Stimulated activated naive B cell treated with anti-CD40 and anti-IgM and Interleukin-4, amounts not matched to agents 10 μg/mL and 1 μg/mL and 100 μg/mL, for 72 hours (primary cell): ENCODE measurements at regions not wholly inside any gene's neighbourhood (a gene's known extent, or its start where the extent isn't known, plus 50 kb on each side); places are given as distances from the start of the nearest gene placed in this dataset.

Experiments
- ATAC-seq, 2 donors: fragments of 150-1000 bp; cut with Tn5 transposase; replicated peaks; 2 replicates each; pipeline ENCODE4 v1.10.0; 2021; ENCODE audit warnings: moderate library complexity in 1 of 2
- DNase-seq: peaks from one replicate; pipeline ENCODE4 v3.0.0; 2021
- H3K27ac Mint-ChIP-seq: one replicate; pipeline ENCODE4 v1.8.0; 2022; ENCODE audit warnings: mild to moderate bottlenecking, mixed read lengths
- H3K27me3 Mint-ChIP-seq, 2 donors: one replicate each; pipeline ENCODE4 v1.8.0; 2022; ENCODE audit warnings: mixed read lengths in 2 of 2
- H3K36me3 Mint-ChIP-seq, 2 donors: one replicate each; pipeline ENCODE4 v1.8.0; 2022; ENCODE audit warnings: mixed read lengths in 2 of 2, mild to moderate bottlenecking in 1 of 2
- H3K4me1 Mint-ChIP-seq, 2 donors: one replicate each; pipeline ENCODE4 v1.8.0; 2022; ENCODE audit warnings: mixed read lengths in 2 of 2, mild to moderate bottlenecking in 1 of 2
- H3K4me3 Mint-ChIP-seq, 2 donors: one replicate each; pipeline ENCODE4 v1.8.0; 2022; ENCODE audit warnings: mild to moderate bottlenecking in 2 of 2, mixed read lengths in 2 of 2, moderate library complexity in 1 of 2
- H3K9me3 Mint-ChIP-seq, 2 donors: one replicate each; pipeline ENCODE4 v1.8.0; 2022; ENCODE audit warnings: mixed read lengths in 2 of 2, mild to moderate bottlenecking in 1 of 2

DNA sequence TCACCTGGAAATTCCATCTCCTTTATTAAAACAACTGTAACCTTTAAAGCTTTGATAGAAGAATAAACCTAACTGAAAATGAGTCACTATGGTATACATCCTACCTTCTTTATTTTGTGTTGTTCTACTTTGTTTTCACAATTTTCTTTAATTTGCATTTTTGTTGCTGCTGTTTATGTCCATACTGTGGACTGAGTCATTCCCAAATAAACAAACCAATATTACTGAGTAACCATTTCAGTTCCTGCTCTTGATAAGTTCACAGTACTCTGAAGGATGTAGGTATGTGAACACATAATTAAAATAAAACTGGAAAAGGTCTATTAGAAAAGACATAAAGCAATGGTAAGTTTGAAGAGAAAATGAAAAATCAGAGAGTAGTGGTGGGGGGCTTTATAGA, 528.5 kb upstream of the GOLIM4 start:
- Mint-ChIP-seq H3K36me3 (no peaks in the 10 kb centered on the region), H3K27ac (no peak overlapping the region), H3K27me3 (no peaks in the 10 kb centered on the region), H3K4me1 (no peaks in the 10 kb centered on the region), H3K4me3 (no peak overlapping the region), H3K9me3 (no peaks in the 10 kb centered on the region)
- DNase-seq, result no peak
- ATAC-seq, result no peak

DNA sequence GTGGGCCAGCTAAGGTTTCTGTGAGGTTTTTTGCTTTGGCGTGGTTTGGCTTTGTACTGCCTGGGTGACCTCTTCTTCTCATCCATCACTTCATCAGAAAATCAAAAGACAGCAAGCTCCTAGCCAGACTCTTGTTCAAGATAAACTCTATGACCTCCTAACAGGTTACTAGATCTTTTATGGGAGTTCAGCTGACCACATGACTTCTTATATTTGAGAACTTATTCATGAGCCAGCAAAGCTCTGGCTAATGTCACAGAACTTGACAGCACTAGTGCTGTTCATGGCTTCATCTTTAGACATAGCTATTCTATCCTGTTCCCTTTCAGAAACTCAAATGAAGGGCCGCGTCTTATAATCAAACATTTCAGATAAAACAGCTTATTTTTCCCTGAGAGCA, 527.1 kb upstream of the GOLIM4 start:
- ATAC-seq (no peak), DNase-seq (no peak)
- H3K4me3 Mint-ChIP-seq, result no peak overlapping the region
- no peaks in the 10 kb centered on the region for H3K9me3 Mint-ChIP-seq
- peaks cover 0 to under 1% of the 10 kb centered on the region in 2 donors for H3K4me1 Mint-ChIP-seq
- no peaks in the 10 kb centered on the region for H3K36me3 Mint-ChIP-seq
- no peak overlapping the region for H3K27ac Mint-ChIP-seq
- no peaks in the 10 kb centered on the region for H3K27me3 Mint-ChIP-seq

DNA sequence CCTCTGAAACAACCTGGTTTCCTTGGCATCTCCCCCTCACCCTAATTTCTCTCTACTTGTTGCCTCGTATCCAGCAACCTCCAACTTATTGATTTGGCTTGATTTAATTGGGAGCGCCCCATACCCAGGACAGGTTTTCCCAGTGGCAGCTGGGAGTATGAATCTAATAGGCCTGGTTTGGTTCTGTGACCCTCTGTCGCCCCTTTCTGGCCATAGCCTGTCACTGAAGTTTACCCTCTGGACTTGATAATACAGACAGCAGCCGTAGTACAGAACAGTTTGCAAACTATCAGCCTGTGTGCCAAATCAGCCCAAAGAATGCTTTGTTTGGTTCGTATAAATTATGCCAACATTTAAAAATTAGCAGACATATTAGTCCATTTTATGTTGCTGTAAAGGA, 525.1 kb upstream of the GOLIM4 start:
- ATAC-seq, result no peak

DNA sequence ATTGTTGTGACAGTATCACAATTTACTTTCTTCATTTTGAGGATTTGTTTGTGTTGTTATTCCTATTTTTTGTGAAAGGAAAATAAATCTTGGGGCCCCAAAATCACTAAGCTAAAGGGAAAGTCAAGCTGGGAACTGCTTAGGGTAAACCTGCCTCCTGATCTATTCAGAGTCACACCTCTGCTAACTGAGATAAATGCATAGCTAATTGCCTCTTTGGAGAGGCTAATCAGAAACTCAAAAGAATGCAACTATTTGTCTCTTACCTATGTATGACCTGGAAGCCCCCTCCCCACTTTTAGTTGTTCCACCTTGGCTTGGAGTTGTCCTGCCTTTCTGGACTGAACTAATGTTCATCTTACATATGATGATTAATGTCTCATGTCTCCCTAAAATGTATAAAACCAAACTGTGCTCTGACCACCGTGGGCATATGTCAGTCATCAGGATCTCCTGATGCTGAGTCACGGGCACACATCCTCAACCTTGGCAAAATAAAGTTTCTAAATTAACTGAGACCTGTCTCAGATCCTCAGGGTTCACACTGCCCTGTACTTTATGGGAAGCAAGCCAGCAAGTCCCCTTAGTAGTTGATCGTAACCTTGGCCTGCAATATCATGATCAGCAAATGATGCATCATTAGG, 523.2 kb upstream of the GOLIM4 start:
- Mint-ChIP-seq H3K27ac (no peak overlapping the region), H3K27me3 (no peaks in the 10 kb centered on the region), H3K4me1 (peaks cover 0 to 6% of the 10 kb centered on the region in 2 donors), H3K4me3 (no peak overlapping the region), H3K36me3 (no peaks in the 10 kb centered on the region), H3K9me3 (no peaks in the 10 kb centered on the region)
- DNase-seq, result no peak
- ATAC-seq, result no peak

More for the DNA sequence above, 525.1 kb upstream of the GOLIM4 start:
- Mint-ChIP-seq H3K4me3 (no peak overlapping the region), H3K4me1 (peaks cover 0 to 6% of the 10 kb centered on the region in 2 donors), H3K27me3 (no peaks in the 10 kb centered on the region), H3K36me3 (no peaks in the 10 kb centered on the region), H3K9me3 (no peaks in the 10 kb centered on the region), H3K27ac (no peak overlapping the region)
- no peak for DNase-seq

- no peak for DNase-seq
- H3K36me3 Mint-ChIP-seq, result no peaks in the 10 kb centered on the region
Measured at GRCh38 chr3:168617658-168618057, 521.9 kb upstream of the GOLIM4 start.

GRCh38 chr3:168616915-168617314, 521.2 kb upstream of the GOLIM4 start:
- H3K36me3 Mint-ChIP-seq, result no peaks in the 10 kb centered on the region
- H3K4me3 Mint-ChIP-seq, result no peak overlapping the region
- H3K9me3 Mint-ChIP-seq, result no peaks in the 10 kb centered on the region
- H3K27me3 Mint-ChIP-seq, result peaks cover 0 to 4% of the 10 kb centered on the region in 2 donors
- peaks cover 3 to 6% of the 10 kb centered on the region in 2 donors for H3K4me1 Mint-ChIP-seq
- ATAC-seq, result no peak
- no peak for DNase-seq
- H3K27ac Mint-ChIP-seq, result no peak overlapping the region

More at GRCh38 chr3:168617658-168618057, 521.9 kb upstream of the GOLIM4 start:
- no peaks in the 10 kb centered on the region for H3K27me3 Mint-ChIP-seq
- peaks cover 0 to 6% of the 10 kb centered on the region in 2 donors for H3K4me1 Mint-ChIP-seq
- ATAC-seq, result no peak
- no peak overlapping the region for H3K4me3 Mint-ChIP-seq
- H3K27ac Mint-ChIP-seq, result no peak overlapping the region
- no peaks in the 10 kb centered on the region for H3K9me3 Mint-ChIP-seq

DNA sequence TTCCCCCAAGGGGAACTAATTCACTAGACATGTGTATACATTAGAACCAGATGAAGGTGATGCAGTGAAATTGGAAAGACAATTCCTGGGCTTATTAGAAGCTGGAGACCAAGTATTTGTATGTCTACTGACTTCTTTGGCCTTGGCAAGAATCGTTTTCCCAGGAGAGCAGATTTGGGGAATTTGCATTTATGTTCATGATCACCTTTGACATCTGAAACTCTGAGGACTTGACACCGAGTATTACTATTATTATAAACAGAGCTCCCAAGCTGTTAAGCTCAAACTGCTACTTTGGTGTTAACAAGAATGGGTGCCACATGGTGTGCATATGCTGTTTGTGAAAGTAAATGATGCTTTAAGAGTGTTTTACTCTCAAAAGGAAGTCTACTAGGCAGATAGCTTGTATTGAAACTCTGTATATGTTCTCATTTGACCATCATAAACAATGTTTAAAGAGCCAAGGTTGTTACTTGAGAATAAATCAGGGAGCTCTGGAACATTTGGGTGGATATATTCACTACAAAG, 519.8 kb upstream of the GOLIM4 start:
- Mint-ChIP-seq H3K9me3 (no peaks in the 10 kb centered on the region), H3K27me3 (peaks cover 0 to 5% of the 10 kb centered on the region in 2 donors), H3K4me3 (no peak overlapping the region), H3K36me3 (no peaks in the 10 kb centered on the region), H3K4me1 (peaks cover 4 to 6% of the 10 kb centered on the region in 2 donors), H3K27ac (no peak overlapping the region)
- DNase-seq (no peak), ATAC-seq (no peak)

DNA sequence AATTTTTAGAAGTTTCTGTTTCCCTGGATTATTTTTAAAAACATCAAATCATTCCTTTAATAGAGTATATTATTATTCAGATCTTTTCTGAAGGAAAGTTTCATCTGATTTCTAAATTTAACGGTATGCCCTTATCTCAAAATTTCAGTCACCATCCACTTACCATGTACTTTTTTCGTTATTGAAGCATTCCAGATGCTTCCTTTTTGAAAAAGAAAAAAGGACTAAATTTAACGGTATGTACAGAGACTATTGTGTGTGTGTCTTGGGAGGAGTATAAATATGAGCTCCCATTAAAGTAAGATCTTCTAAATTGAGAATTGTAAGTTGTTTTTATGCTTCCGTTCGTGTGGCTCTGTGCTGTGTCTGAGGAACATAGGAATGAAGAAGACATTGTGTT, 517.4 kb upstream of the GOLIM4 start:
- Mint-ChIP-seq H3K36me3 (no peaks in the 10 kb centered on the region), H3K4me1 (peaks cover 4 to 6% of the 10 kb centered on the region in 2 donors), H3K27me3 (peaks cover 0 to 5% of the 10 kb centered on the region in 2 donors), H3K9me3 (no peaks in the 10 kb centered on the region), H3K27ac (no peak overlapping the region), H3K4me3 (no peak overlapping the region)
- no peak for ATAC-seq
- no peak for DNase-seq

DNA sequence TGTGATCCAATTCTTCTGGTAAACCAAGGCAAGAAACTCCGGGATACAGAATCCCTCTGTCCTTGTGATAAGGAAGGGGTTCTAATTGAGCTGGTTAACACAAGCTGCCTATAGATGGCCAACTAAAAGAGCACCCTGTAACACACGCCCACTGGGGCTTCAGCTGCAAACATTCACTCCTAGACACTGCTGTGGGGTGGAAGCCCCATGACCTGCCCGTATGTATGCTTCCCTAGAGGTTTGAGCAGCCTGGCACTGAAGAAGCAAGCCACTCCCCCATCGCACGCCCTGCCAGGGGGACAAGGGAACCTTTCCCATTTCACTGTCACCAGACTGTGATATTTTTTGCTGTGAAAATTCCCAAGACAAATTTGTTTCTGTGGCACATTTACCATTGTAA, 516.9 kb upstream of the GOLIM4 start:
- DNase-seq (no peak), ATAC-seq (no peak)
- H3K4me3 Mint-ChIP-seq, result no peak overlapping the region
- no peaks in the 10 kb centered on the region for H3K9me3 Mint-ChIP-seq
- H3K27ac Mint-ChIP-seq, result no peak overlapping the region
- H3K36me3 Mint-ChIP-seq, result no peaks in the 10 kb centered on the region
- H3K27me3 Mint-ChIP-seq, result peaks cover 0 to 5% of the 10 kb centered on the region in 2 donors
- peaks cover 4% of the 10 kb centered on the region in 2 donors for H3K4me1 Mint-ChIP-seq

- H3K27ac Mint-ChIP-seq, result no peak overlapping the region
Measured at GRCh38 chr3:168611826-168612225, 516.1 kb upstream of the GOLIM4 start.

DNA sequence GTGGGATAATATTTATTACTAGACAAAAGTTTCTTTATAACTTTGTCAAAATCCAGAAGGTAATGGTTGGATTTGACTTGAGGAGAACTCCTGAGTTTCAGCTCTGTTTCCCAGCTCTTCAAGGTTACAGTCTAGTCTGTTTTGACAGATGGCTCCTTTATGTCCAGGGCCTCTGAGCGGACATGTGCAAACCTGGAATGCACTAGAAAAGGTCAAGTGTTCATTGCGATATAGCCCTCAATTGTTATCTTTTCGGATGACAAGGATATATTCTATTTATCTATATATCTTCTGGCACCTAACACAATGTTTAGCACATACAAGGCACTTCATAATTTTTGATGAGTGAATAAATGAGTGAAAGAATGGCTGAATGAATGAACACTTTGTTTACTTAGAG, 513.2 kb upstream of the GOLIM4 start:
- Mint-ChIP-seq H3K27me3 (peaks cover 0 to 5% of the 10 kb centered on the region in 2 donors), H3K36me3 (no peaks in the 10 kb centered on the region), H3K9me3 (no peaks in the 10 kb centered on the region), H3K4me3 (no peak overlapping the region), H3K4me1 (peaks cover 0 to 4% of the 10 kb centered on the region in 2 donors), H3K27ac (no peak overlapping the region)
- no peak for ATAC-seq
- DNase-seq, result no peak

More at GRCh38 chr3:168611826-168612225, 516.1 kb upstream of the GOLIM4 start:
- Mint-ChIP-seq H3K9me3 (no peaks in the 10 kb centered on the region), H3K36me3 (no peaks in the 10 kb centered on the region), H3K27me3 (peaks cover 0 to 5% of the 10 kb centered on the region in 2 donors), H3K4me3 (no peak overlapping the region), H3K4me1 (peaks cover 0 to 4% of the 10 kb centered on the region in 2 donors)
- ATAC-seq (no peak), DNase-seq (no peak)

- Mint-ChIP-seq H3K27ac (no peak overlapping the region), H3K4me1 (no peaks in the 10 kb centered on the region), H3K36me3 (no peaks in the 10 kb centered on the region), H3K4me3 (no peak overlapping the region), H3K9me3 (no peaks in the 10 kb centered on the region), H3K27me3 (no peaks in the 10 kb centered on the region)
- no peak for DNase-seq
- ATAC-seq, result no peak
Measured at GRCh38 chr3:168604767-168605166, 509.0 kb upstream of the GOLIM4 start.

DNA sequence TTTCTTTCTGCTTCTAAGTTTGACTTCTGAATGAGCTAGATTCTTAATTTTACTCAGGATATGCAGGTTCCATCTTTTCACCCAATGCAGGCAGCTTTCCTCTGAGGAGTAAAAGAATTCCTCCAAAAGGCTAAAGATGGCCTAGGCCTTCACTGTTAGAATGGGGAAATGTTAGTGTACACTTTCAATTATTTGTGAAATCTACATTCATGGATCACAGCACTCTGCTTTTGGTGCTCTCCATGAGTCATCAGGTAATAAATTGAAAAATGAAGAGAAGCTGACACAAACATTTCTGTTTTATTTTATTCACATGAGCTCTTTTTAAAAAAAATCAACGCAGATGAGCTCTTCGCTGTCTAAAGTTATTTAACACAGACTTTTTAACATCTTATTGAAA, 502.5 kb upstream of the GOLIM4 start:
- no peaks in the 10 kb centered on the region for H3K4me1 Mint-ChIP-seq
- no peaks in the 10 kb centered on the region for H3K9me3 Mint-ChIP-seq
- H3K27me3 Mint-ChIP-seq, result no peaks in the 10 kb centered on the region
- no peak for DNase-seq
- H3K4me3 Mint-ChIP-seq, result no peak overlapping the region
- H3K36me3 Mint-ChIP-seq, result no peaks in the 10 kb centered on the region
- no peak overlapping the region for H3K27ac Mint-ChIP-seq
- no peak for ATAC-seq

GRCh38 chr3:168596175-168596823, 500.6 kb upstream of the GOLIM4 start:
- DNase-seq, result no peak
- Mint-ChIP-seq H3K36me3 (no peaks in the 10 kb centered on the region), H3K9me3 (no peaks in the 10 kb centered on the region), H3K4me1 (no peaks in the 10 kb centered on the region), H3K4me3 (no peak overlapping the region), H3K27ac (no peak overlapping the region), H3K27me3 (no peaks in the 10 kb centered on the region)
- ATAC-seq, result no peak

DNA sequence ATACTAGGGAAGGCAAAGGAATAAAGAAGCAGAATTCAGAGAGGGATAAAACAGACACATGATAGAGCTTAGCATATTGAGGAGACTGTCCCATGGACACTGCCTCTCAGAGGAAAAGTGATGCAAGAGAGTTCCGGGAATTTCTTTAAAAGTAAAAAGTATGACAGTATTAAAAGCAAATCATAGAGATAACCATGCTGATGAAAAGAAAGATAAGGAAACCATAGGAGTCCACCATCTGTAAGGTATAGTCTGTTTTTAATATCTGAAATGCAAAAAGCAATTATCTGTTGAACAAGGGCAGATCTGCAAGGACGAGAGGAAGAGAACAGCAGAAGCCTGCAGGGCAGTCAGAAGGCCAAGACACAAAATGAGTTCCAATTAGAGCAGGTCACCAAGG, 495.9 kb upstream of the GOLIM4 start:
- ATAC-seq (no peak), DNase-seq (no peak)
- H3K36me3 Mint-ChIP-seq, result no peaks in the 10 kb centered on the region
- no peaks in the 10 kb centered on the region for H3K9me3 Mint-ChIP-seq
- no peaks in the 10 kb centered on the region for H3K4me1 Mint-ChIP-seq
- no peaks in the 10 kb centered on the region for H3K27me3 Mint-ChIP-seq
- H3K4me3 Mint-ChIP-seq, result no peak overlapping the region
- no peak overlapping the region for H3K27ac Mint-ChIP-seq
